ENCODE measurements at regions not wholly inside any gene's neighbourhood (a gene's known extent, or its start where the extent isn't known, plus 50 kb on each side); places are given as distances from the start of the nearest gene placed in this dataset.

- no peak overlapping the region for H3K4me3 ChIP-seq (ENCODE audit: low read depth, low read length)
- TF ChIP-seq POLR2A (IDR thresholded peaks at IDR 0.05; ENCODE audit: extremely low read depth, insufficient read length) = no peak
- no peak for TF ChIP-seq MYC (IDR thresholded peaks at IDR 0.05; ENCODE audit: low read depth, low read length)
- no peak for DNase-seq (ENCODE audit: low read depth)
These were observed 553.3 kb downstream of the CMPK2 start for GRCh38 chr2:6312367-6312766.

- DNase-seq (ENCODE audit: low read depth) = no peak
- TF ChIP-seq POLR2A (IDR thresholded peaks at IDR 0.05; ENCODE audit: extremely low read depth, insufficient read length) (no peak), MYC (IDR thresholded peaks at IDR 0.05; ENCODE audit: low read depth, low read length) (no peak), CTCF (IDR thresholded peaks at IDR 0.05; ENCODE audit: low read depth, low read length) (no peak)
- TF ChIP-seq, protein P1, sequence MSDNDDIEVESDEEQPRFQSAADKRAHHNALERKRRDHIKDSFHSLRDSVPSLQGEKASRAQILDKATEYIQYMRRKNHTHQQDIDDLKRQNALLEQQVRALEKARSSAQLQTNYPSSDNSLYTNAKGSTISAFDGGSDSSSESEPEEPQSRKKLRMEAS (IDR thresholded peaks at IDR 0.05; ENCODE audit: low read depth, low read length) = no peak
- H3K4me3 ChIP-seq (ENCODE audit: low read depth, low read length) = no peak overlapping the region
These were observed 551.3 kb downstream of the CMPK2 start for GRCh38 chr2:6314218-6314960.

GRCh38 chr2:6325616-6326015, 540.1 kb downstream of the CMPK2 start:
- H3K4me3 ChIP-seq (ENCODE audit: low read depth, low read length) = no peak overlapping the region
- DNase-seq (ENCODE audit: low read depth) = no peak
- TF ChIP-seq MYC (IDR thresholded peaks at IDR 0.05; ENCODE audit: low read depth, low read length) (no peak), CTCF (IDR thresholded peaks at IDR 0.05; ENCODE audit: low read depth, low read length) (no peak), POLR2A (IDR thresholded peaks at IDR 0.05; ENCODE audit: extremely low read depth, insufficient read length) (no peak)
- TF ChIP-seq, protein P1 (IDR thresholded peaks at IDR 0.05; ENCODE audit: low read depth, low read length) = no peak

DNA sequence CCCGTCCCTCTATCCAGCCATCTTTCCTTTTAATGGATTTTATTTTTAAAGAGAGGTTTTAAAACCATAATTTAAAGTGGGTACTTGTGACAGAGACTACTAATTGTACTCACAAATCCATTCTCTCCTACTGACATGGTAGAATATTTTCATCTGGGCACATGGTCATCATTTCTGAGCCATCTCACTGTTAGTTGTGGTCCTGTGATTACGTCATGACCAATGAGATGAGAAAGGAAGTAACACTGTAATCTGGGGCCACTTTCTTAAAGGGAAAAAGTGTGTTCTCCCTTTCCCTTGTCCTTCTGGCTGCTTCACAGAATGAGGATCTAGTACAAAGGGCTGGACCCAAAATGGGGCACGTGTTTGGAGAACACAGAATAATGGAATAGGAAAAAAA, 538.7 kb downstream of the CMPK2 start:
- no peak for TF ChIP-seq POLR2A (IDR thresholded peaks at IDR 0.05; ENCODE audit: extremely low read depth, insufficient read length)
- TF ChIP-seq MYC (IDR thresholded peaks at IDR 0.05; ENCODE audit: low read depth, low read length) = no peak
- TF ChIP-seq, protein P1 (IDR thresholded peaks at IDR 0.05; ENCODE audit: low read depth, low read length) = no peak
- no peak for TF ChIP-seq CTCF (IDR thresholded peaks at IDR 0.05; ENCODE audit: low read depth, low read length)
- no peak overlapping the region for H3K4me3 ChIP-seq (ENCODE audit: low read depth, low read length)
- DNase-seq (ENCODE audit: low read depth) = no peak

- no peak for TF ChIP-seq MYC (IDR thresholded peaks at IDR 0.05; ENCODE audit: low read depth, low read length)
- TF ChIP-seq, protein P1 (IDR thresholded peaks at IDR 0.05; ENCODE audit: low read depth, low read length) = no peak
- TF ChIP-seq POLR2A (IDR thresholded peaks at IDR 0.05; ENCODE audit: extremely low read depth, insufficient read length) = no peak
- TF ChIP-seq CTCF (IDR thresholded peaks at IDR 0.05; ENCODE audit: low read depth, low read length) = no peak
- DNase-seq (ENCODE audit: low read depth) = no peak
- H3K4me3 ChIP-seq (ENCODE audit: low read depth, low read length) = no peak overlapping the region
These were observed 528.8 kb downstream of the CMPK2 start for GRCh38 chr2:6336752-6337471.

DNA sequence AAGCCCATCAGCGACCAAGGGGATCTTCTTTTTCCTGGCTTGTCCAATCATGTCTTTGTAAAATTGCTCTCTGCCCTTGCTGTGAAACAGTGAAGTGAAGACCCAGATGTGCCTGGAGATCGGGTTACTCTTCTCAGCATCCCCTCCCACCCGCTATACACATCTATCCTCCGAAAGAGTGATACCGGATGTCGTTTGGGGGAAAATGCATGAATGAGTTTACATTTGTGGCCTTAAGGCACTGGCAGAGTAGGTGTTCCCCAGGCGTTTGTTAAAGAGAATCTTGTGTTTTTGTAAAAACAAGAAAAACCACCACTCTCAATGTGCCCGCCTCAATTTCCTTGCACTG, 528.3 kb downstream of the CMPK2 start:
- no peak overlapping the region for H3K4me3 ChIP-seq (ENCODE audit: low read depth, low read length)
- TF ChIP-seq MYC (IDR thresholded peaks at IDR 0.05; ENCODE audit: low read depth, low read length) (no peak), POLR2A (IDR thresholded peaks at IDR 0.05; ENCODE audit: extremely low read depth, insufficient read length) (no peak), CTCF (IDR thresholded peaks at IDR 0.05; ENCODE audit: low read depth, low read length) (no peak)
- TF ChIP-seq, protein P1 (IDR thresholded peaks at IDR 0.05; ENCODE audit: low read depth, low read length) = no peak
- DNase-seq (ENCODE audit: low read depth) = no peak
